HEK293 (cell line): ENCODE measurements at regions not wholly inside any gene's neighbourhood (a gene's known extent, or its start where the extent isn't known, plus 50 kb on each side); places are given as distances from the start of the nearest gene placed in this dataset.

Source experiments
- CTCF ChIA-PET: fragments of 350-600 bp; formaldehyde crosslinking; extraction: SDS; loops from one replicate; lab custom pipeline; 2021; ENCODE audit warnings: antibody characterized with exemption; lab: Yijun Ruan, JAX
- POLR2A ChIA-PET: fragments of 300-600 bp; formaldehyde crosslinking; extraction: SDS; loops from one replicate; lab custom pipeline; 2020; ENCODE audit warnings: antibody characterized with exemption, inconsistent platforms; lab: Yijun Ruan, JAX
- H3K27ac ChIP-seq: fragments of 200-500 bp; sonication (Bioruptor generic); 2 replicates; pipeline ENCODE4 v1.5.1; 2014; ENCODE audit warnings: low read depth, low read length, control low read depth, inconsistent platforms; ENCODE audit errors: extremely low read depth
- H3K36me3 ChIP-seq, 2 experiments: fragments of 200-500 bp in 1 of 2; sonication (Bioruptor generic) in 1 of 2; 1 replicate in 1 of 2; 2 replicates in 1 of 2; pipeline ENCODE4 v1.5.1; 2014 to 2017; ENCODE audit warnings: inconsistent platforms in 2 of 2, low read length in 2 of 2; ENCODE audit not compliant: control insufficient read depth in 2 of 2, insufficient read depth in 1 of 2
- H3K4me1 ChIP-seq: fragments of 200-500 bp; sonication (Bioruptor generic); 2 replicates; pipeline ENCODE4 v1.5.1; 2014; ENCODE audit warnings: mild to moderate bottlenecking, low read length, inconsistent platforms; ENCODE audit not compliant: control insufficient read depth, insufficient read depth
- H3K4me3 ChIP-seq: 2 replicates; pipeline ENCODE4 v1.5.1; 2011; ENCODE audit warnings: low read depth, mild to moderate bottlenecking, control low read depth, low read length, moderate library complexity
- H3K9me3 ChIP-seq: fragments of 200-500 bp; sonication (Bioruptor generic); 2 replicates; pipeline ENCODE4 v1.5.1; 2014; ENCODE audit warnings: low read depth, low read length, inconsistent platforms; ENCODE audit not compliant: control insufficient read depth, insufficient read depth
- KLF9 ChIP-seq: fragments of 450-650 bp; formaldehyde crosslinking; IDR thresholded peaks from 2 replicates; pipeline ENCODE4 v1.5.1; 2016; ENCODE audit warnings: missing biosample characterization, missing genetic modification characterization, low read depth
- MZF1 ChIP-seq: fragments of 450-650 bp; formaldehyde crosslinking; IDR thresholded peaks from 2 replicates; pipeline ENCODE4 v1.5.1; 2017; ENCODE audit warnings: missing biosample characterization, missing genetic modification characterization, borderline replicate concordance
- ZBTB1 ChIP-seq: fragments of 450-650 bp; formaldehyde crosslinking; IDR thresholded peaks from 2 replicates; pipeline ENCODE4 v1.5.1; 2016; ENCODE audit warnings: missing biosample characterization, missing genetic modification characterization
- ZBTB8A ChIP-seq: fragments of 450-650 bp; formaldehyde crosslinking; IDR thresholded peaks from 2 replicates; pipeline ENCODE4 v1.5.1; 2016; ENCODE audit warnings: missing biosample characterization, missing genetic modification characterization
- ZEB2 ChIP-seq: fragments of 450-650 bp; formaldehyde crosslinking; IDR thresholded peaks from 2 replicates; pipeline ENCODE4 v1.5.1; 2016; ENCODE audit warnings: missing biosample characterization, missing genetic modification characterization
- ZFP69B ChIP-seq: fragments of 450-650 bp; formaldehyde crosslinking; IDR thresholded peaks from 2 replicates; pipeline ENCODE4 v1.5.1; 2016; ENCODE audit warnings: missing biosample characterization, missing genetic modification characterization
- ZNF121 ChIP-seq: fragments of 450-650 bp; formaldehyde crosslinking; IDR thresholded peaks from 2 replicates; pipeline ENCODE4 v1.5.1; 2016; ENCODE audit warnings: missing biosample characterization, missing genetic modification characterization
- ZNF175 ChIP-seq: fragments of 450-650 bp; formaldehyde crosslinking; IDR thresholded peaks from 2 replicates; pipeline ENCODE4 v1.5.1; 2016; ENCODE audit warnings: missing biosample characterization, missing genetic modification characterization
- ZNF223 ChIP-seq: fragments of 450-650 bp; formaldehyde crosslinking; IDR thresholded peaks from 2 replicates; pipeline ENCODE4 v1.5.1; 2016; ENCODE audit warnings: missing biosample characterization, missing genetic modification characterization
- ZNF266 ChIP-seq: fragments of 450-650 bp; formaldehyde crosslinking; IDR thresholded peaks from 2 replicates; pipeline ENCODE4 v1.5.1; 2016; ENCODE audit warnings: missing biosample characterization, missing genetic modification characterization, low read depth
- ZNF280C ChIP-seq: fragments of 450-650 bp; formaldehyde crosslinking; IDR thresholded peaks from 2 replicates; pipeline ENCODE4 v1.5.1; 2016; ENCODE audit warnings: missing biosample characterization, missing genetic modification characterization
- ZNF302 ChIP-seq: fragments of 450-650 bp; formaldehyde crosslinking; IDR thresholded peaks from 2 replicates; pipeline ENCODE4 v1.5.1; 2016; ENCODE audit warnings: missing biosample characterization, missing genetic modification characterization, low read depth
- ZNF391 ChIP-seq: fragments of 450-650 bp; formaldehyde crosslinking; IDR thresholded peaks from 2 replicates; pipeline ENCODE4 v1.5.1; 2016; ENCODE audit warnings: low read depth, missing biosample characterization, missing genetic modification characterization, borderline replicate concordance
- ZNF398 ChIP-seq: fragments of 450-650 bp; formaldehyde crosslinking; IDR thresholded peaks from 2 replicates; pipeline ENCODE4 v1.5.1; 2017; ENCODE audit warnings: missing biosample characterization, missing genetic modification characterization
- ZNF423 ChIP-seq: fragments of 450-650 bp; formaldehyde crosslinking; IDR thresholded peaks from 2 replicates; pipeline ENCODE4 v1.5.1; 2016; ENCODE audit warnings: missing biosample characterization, missing genetic modification characterization
- ZNF48 ChIP-seq: fragments of 450-650 bp; formaldehyde crosslinking; IDR thresholded peaks from 2 replicates; pipeline ENCODE4 v1.5.1; 2016; ENCODE audit warnings: missing biosample characterization, missing genetic modification characterization
- ZNF521 ChIP-seq: fragments of 450-650 bp; formaldehyde crosslinking; IDR thresholded peaks from 2 replicates; pipeline ENCODE4 v1.5.1; 2017; ENCODE audit warnings: missing biosample characterization, mild to moderate bottlenecking, missing genetic modification characterization
- ZNF561 ChIP-seq: fragments of 450-650 bp; IDR thresholded peaks from 2 replicates; pipeline ENCODE4 v1.5.1; 2018; ENCODE audit warnings: missing biosample characterization, missing genetic modification characterization, borderline replicate concordance
- ZNF600 ChIP-seq: fragments of 450-650 bp; formaldehyde crosslinking; IDR thresholded peaks from 2 replicates; pipeline ENCODE4 v1.5.1; 2016; ENCODE audit warnings: missing biosample characterization, missing genetic modification characterization
- ZNF621 ChIP-seq: fragments of 450-650 bp; formaldehyde crosslinking; IDR thresholded peaks from 2 replicates; pipeline ENCODE4 v1.5.1; 2017; ENCODE audit warnings: missing biosample characterization, missing genetic modification characterization
- ZNF768 ChIP-seq: fragments of 450-650 bp; formaldehyde crosslinking; IDR thresholded peaks from 2 replicates; pipeline ENCODE4 v1.5.1; 2018; ENCODE audit warnings: missing biosample characterization, mild to moderate bottlenecking, missing genetic modification characterization

- H3K4me3 ChIP-seq, result no peak overlapping the region
- POLR2A ChIA-PET, result no interaction called here
- H3K4me1 ChIP-seq, result no peaks in the 10 kb centered on the region
- CTCF ChIA-PET, result interaction anchor here (1.1 kb wide), 1 partner anchor 20 kb away, joined by 3 read pairs; no protein-coding TSS in a partner anchor
- no peaks in the 10 kb centered on the region for H3K9me3 ChIP-seq
- no peak for TF ChIP-seq ZNF561 (tag by site-specific recombination)
- TF ChIP-seq ZBTB1 (tag by site-specific recombination), result no peak
- no peak for TF ChIP-seq ZEB2
- no peak for TF ChIP-seq ZNF398 (tag by site-specific recombination)
- no peak for TF ChIP-seq ZFP69B (tag by site-specific recombination)
- no peak for TF ChIP-seq ZNF768
- TF ChIP-seq ZNF521 (tag by site-specific recombination), result no peak
- no peak for TF ChIP-seq ZBTB8A
- TF ChIP-seq KLF9, result no peak
- TF ChIP-seq ZNF600 (tag by site-specific recombination), result no peak
- TF ChIP-seq ZNF48 (tag by site-specific recombination), result no peak
- no peak for TF ChIP-seq ZNF302 (tag by site-specific recombination)
- TF ChIP-seq ZNF423 (tag by site-specific recombination), result no peak
- TF ChIP-seq ZNF280C, result no peak
- no peak for TF ChIP-seq ZNF121 (tag by site-specific recombination)
- TF ChIP-seq ZNF223 (tag by site-specific recombination), result no peak
- no peak for TF ChIP-seq ZNF266 (tag by site-specific recombination)
- TF ChIP-seq ZNF175 (tag by site-specific recombination), result no peak
- no peaks in the 10 kb centered on the region for H3K36me3 ChIP-seq
- H3K27ac ChIP-seq, result no peak overlapping the region
These were observed 115.3 kb upstream of the ITGA1 start for GRCh38 chr5:52672459-52672858.

GRCh38 chr5:52673495-52673894 is 114.2 kb upstream of the ITGA1 start:
- H3K9me3 ChIP-seq, result no peaks in the 10 kb centered on the region
- H3K4me3 ChIP-seq, result no peak overlapping the region
- H3K36me3 ChIP-seq, result no peaks in the 10 kb centered on the region
- no peaks in the 10 kb centered on the region for H3K4me1 ChIP-seq
- H3K27ac ChIP-seq, result no peak overlapping the region
- CTCF ChIA-PET, result no interaction called here
- TF ChIP-seq ZNF621 (no peak), ZNF391 (tag by site-specific recombination) (no peak), MZF1 (tag by site-specific recombination) (no peak)
- POLR2A ChIA-PET, result no interaction called here
